ENCODE measurements at regions not wholly inside any gene's neighbourhood (a gene's known extent, or its start where the extent isn't known, plus 50 kb on each side); places are given as distances from the start of the nearest gene placed in this dataset.

DNA sequence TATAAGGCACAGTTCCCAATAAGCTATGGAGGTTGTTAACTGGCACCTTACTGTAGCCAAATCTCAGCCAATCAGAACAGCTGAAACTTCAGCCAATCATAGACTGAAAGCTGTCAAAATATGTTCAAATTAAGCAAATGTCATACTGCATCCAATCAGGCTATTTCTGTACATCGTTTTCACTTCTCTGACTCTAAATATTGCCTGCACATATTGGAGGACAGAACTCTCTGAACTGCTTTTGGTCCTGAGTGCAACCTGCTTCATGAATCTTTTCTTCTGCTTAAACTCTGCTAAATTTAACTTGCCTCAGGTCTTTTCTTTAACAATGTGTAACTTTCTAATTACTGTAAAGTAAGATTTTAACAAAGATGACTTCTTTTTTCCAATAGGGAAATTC, 1198.9 kb upstream of the PCDH7 start:
- H3K27ac Mint-ChIP-seq: no peak overlapping the region
- no peaks in the 10 kb centered on the region for H3K27me3 Mint-ChIP-seq
- DNase-seq (ENCODE audit: low spot score, unreplicated experiment): no peak
- H3K4me1 Mint-ChIP-seq (ENCODE audit: low read depth): no peaks in the 10 kb centered on the region
- H3K4me3 Mint-ChIP-seq (ENCODE audit: low read depth): no peak overlapping the region
- H3K9me3 Mint-ChIP-seq (ENCODE audit: low read depth): peaks cover 8% of the 10 kb centered on the region
- no peaks in the 10 kb centered on the region for H3K36me3 Mint-ChIP-seq (ENCODE audit: insufficient read depth)
- TF ChIP-seq, protein P1, sequence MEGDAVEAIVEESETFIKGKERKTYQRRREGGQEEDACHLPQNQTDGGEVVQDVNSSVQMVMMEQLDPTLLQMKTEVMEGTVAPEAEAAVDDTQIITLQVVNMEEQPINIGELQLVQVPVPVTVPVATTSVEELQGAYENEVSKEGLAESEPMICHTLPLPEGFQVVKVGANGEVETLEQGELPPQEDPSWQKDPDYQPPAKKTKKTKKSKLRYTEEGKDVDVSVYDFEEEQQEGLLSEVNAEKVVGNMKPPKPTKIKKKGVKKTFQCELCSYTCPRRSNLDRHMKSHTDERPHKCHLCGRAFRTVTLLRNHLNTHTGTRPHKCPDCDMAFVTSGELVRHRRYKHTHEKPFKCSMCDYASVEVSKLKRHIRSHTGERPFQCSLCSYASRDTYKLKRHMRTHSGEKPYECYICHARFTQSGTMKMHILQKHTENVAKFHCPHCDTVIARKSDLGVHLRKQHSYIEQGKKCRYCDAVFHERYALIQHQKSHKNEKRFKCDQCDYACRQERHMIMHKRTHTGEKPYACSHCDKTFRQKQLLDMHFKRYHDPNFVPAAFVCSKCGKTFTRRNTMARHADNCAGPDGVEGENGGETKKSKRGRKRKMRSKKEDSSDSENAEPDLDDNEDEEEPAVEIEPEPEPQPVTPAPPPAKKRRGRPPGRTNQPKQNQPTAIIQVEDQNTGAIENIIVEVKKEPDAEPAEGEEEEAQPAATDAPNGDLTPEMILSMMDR (IDR thresholded peaks at IDR 0.05; ENCODE audit: unreplicated experiment): no peak

DNA sequence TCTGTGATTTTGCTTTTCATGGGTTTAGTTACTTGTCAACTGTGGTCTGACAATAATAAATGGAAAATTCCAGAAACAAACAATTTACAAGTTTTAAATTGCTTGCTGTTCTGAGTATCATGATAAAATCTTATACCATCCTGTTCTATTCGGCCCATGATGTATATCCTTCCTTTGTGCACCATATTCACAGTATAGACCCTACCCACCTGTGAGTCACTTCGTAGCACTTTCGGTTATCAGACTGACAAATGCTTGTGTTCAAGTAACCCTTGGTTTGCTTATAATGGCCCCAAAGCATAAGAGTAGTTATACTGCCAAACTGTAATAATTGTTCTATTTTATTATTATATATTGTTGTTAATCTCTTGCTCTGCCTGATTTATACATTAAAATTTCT, 1183.4 kb upstream of the PCDH7 start:
- Mint-ChIP-seq H3K36me3 (ENCODE audit: insufficient read depth) (no peaks in the 10 kb centered on the region), H3K4me1 (ENCODE audit: low read depth) (peaks cover 2% of the 10 kb centered on the region), H3K27me3 (no peaks in the 10 kb centered on the region), H3K9me3 (ENCODE audit: low read depth) (peaks cover 3% of the 10 kb centered on the region), H3K4me3 (ENCODE audit: low read depth) (no peak overlapping the region), H3K27ac (no peak overlapping the region)
- TF ChIP-seq, protein P1 (IDR thresholded peaks at IDR 0.05; ENCODE audit: unreplicated experiment): no peak
- DNase-seq (ENCODE audit: low spot score, unreplicated experiment): no peak

DNA sequence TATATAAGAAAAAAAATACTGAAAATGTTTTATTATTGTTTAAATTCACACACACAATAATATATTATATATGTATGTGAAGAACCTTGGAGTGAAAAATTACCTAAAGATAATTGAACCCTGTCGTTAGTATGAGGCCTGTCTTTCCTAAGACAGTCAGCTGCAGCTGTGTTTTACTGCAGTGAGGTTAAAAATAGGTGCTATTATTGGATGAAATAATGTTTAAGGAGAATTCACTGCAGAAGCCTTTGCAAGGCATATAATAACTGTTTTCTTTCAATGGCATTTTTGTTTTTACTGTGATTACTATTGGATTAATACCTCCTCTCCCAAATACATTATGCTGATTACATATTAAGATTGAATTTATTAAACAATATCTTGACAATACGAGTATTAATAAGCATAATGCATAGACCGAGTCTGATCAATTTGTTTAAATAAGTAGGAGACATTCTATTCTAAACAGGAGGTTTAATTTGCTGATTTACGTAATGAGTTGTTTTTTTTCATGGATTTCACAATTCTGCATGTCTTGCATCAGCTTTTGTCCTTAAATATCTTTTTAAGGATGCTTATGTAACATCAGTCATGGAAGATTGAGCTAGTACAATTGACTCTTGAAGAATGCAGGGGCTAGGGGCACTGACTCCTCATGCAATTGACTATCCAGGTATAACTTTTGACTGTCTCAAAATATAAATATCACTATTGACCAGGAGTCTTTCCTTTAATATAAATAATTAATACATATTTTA, 1181.1 kb upstream of the PCDH7 start:
- no peaks in the 10 kb centered on the region for H3K27me3 Mint-ChIP-seq
- H3K4me1 Mint-ChIP-seq (ENCODE audit: low read depth): peaks cover 2% of the 10 kb centered on the region
- TF ChIP-seq, protein P1 (IDR thresholded peaks at IDR 0.05; ENCODE audit: unreplicated experiment): no peak
- no peaks in the 10 kb centered on the region for H3K9me3 Mint-ChIP-seq (ENCODE audit: low read depth)
- H3K27ac Mint-ChIP-seq: no peak overlapping the region
- DNase-seq (ENCODE audit: low spot score, unreplicated experiment): no peak
- H3K4me3 Mint-ChIP-seq (ENCODE audit: low read depth): no peak overlapping the region
- H3K36me3 Mint-ChIP-seq (ENCODE audit: insufficient read depth): no peaks in the 10 kb centered on the region

DNA sequence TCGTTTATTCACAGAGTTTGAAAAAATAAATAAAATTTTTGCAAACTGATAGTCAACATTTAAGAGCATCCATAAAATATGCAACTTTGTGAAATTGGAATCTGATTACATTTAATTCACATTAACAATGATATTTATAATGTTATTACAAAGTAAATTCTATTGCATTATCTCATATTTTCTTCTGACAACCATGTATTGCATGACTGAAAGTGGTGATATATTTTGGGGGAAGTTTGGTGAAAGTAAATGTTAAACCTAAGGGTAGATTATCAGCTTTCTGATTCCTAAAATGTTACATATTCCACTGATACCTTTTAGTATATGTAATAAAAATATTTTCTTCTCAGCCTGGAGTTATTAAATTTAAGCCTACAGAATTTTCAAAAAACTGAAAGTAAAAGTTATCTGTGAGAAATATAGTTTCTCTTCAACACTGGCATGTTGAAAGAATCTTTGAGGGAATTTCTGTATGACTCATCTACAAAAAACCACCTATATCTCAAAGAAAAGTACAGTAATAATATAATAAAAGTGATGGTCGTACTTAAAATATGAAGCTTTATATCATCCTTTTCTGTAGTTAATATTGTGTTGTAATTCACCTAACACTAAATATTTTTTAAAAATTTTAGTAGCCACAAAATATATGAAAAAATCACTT, 1179.6 kb upstream of the PCDH7 start:
- no peaks in the 10 kb centered on the region for H3K9me3 Mint-ChIP-seq (ENCODE audit: low read depth)
- H3K27me3 Mint-ChIP-seq: no peaks in the 10 kb centered on the region
- no peak overlapping the region for H3K27ac Mint-ChIP-seq
- H3K4me3 Mint-ChIP-seq (ENCODE audit: low read depth): no peak overlapping the region
- no peak for DNase-seq (ENCODE audit: low spot score, unreplicated experiment)
- TF ChIP-seq, protein P1 (IDR thresholded peaks at IDR 0.05; ENCODE audit: unreplicated experiment): no peak
- no peaks in the 10 kb centered on the region for H3K4me1 Mint-ChIP-seq (ENCODE audit: low read depth)
- no peaks in the 10 kb centered on the region for H3K36me3 Mint-ChIP-seq (ENCODE audit: insufficient read depth)

DNA sequence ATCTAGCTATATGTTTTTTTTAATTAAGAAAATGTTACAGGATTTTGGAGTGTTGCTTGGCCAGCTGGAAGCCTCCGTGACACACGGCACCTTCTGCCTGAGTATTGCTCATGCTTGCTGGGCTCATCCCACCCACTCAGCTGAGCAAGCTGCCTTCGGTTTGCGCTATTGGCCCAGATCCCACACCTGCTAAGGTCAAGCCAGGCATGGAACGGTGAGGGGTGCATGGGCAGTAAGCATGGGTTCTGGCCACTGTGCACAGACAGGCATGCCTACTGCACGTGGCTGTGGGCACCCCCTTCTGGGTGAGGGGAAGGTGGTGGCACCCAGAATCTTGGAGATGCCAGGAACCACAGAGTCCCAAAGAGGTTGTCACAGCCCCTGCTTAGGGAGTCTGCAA, 1178.4 kb upstream of the PCDH7 start:
- Mint-ChIP-seq H3K27me3 (no peaks in the 10 kb centered on the region), H3K27ac (no peak overlapping the region)

More for the DNA sequence above, 1178.4 kb upstream of the PCDH7 start:
- H3K9me3 Mint-ChIP-seq (ENCODE audit: low read depth): no peaks in the 10 kb centered on the region
- no peaks in the 10 kb centered on the region for H3K36me3 Mint-ChIP-seq (ENCODE audit: insufficient read depth)
- no peaks in the 10 kb centered on the region for H3K4me1 Mint-ChIP-seq (ENCODE audit: low read depth)
- no peak for DNase-seq (ENCODE audit: low spot score, unreplicated experiment)
- TF ChIP-seq, protein P1 (IDR thresholded peaks at IDR 0.05; ENCODE audit: unreplicated experiment): no peak
- H3K4me3 Mint-ChIP-seq (ENCODE audit: low read depth): no peak overlapping the region
